GM19043 (cell line): ENCODE measurements at regions not wholly inside any gene's neighbourhood (a gene's known extent, or its start where the extent isn't known, plus 50 kb on each side); places are given as distances from the start of the nearest gene placed in this dataset.
A peak's percentile ranks its signal among the peaks of the same experiment; 100 is the strongest.
"Not testable (repeated sequence)": the region's sequence is repeated elsewhere in the genome, so short reads cannot be mapped to it uniquely, and the experiment has no call there.

Experiments used
- ATAC-seq: cut with Tn5 transposase; IDR thresholded peaks from one replicate; pipeline ENCODE4 v1.9.1; 2021; ENCODE audit warnings: low read depth; ENCODE audit not compliant: unreplicated experiment

- no peak for ATAC-seq
Measured at GRCh38 chr13:63472711-63473110, 2057.1 kb upstream of the PCDH20 start.

GRCh38 chr13:63463782-63464610, 2048.3 kb upstream of the PCDH20 start:
- peak; percentile 72 for ATAC-seq

GRCh38 chr13:63460462-63461090, 2044.9 kb upstream of the PCDH20 start:
- ATAC-seq = no peak

GRCh38 chr13:63457186-63457585, 2041.5 kb upstream of the PCDH20 start:
- ATAC-seq = no peak

- ATAC-seq = no peak
Measured at GRCh38 chr13:63455938-63456337, 2040.3 kb upstream of the PCDH20 start.

GRCh38 chr13:63449550-63449949, 2033.9 kb upstream of the PCDH20 start:
- no peak for ATAC-seq

- ATAC-seq = no peak
Measured at GRCh38 chr13:63448692-63449091, 2033.0 kb upstream of the PCDH20 start.

GRCh38 chr13:63446329-63446728, 2030.7 kb upstream of the PCDH20 start:
- no peak for ATAC-seq

- not testable (repeated sequence) for ATAC-seq
Measured at GRCh38 chr13:63444225-63444624, 2028.6 kb upstream of the PCDH20 start.

GRCh38 chr13:63438951-63439350, 2023.3 kb upstream of the PCDH20 start:
- ATAC-seq = no peak

- no peak for ATAC-seq
Measured at GRCh38 chr13:63436325-63436668, 2020.6 kb upstream of the PCDH20 start.

GRCh38 chr13:63435667-63436324, 2020.1 kb upstream of the PCDH20 start:
- no peak for ATAC-seq

GRCh38 chr13:63433546-63434150, 2018.0 kb upstream of the PCDH20 start:
- no peak for ATAC-seq

GRCh38 chr13:63427170-63427569, 2011.5 kb upstream of the PCDH20 start:
- ATAC-seq = no peak

GRCh38 chr13:63425131-63425530, 2009.5 kb upstream of the PCDH20 start:
- ATAC-seq = no peak

- ATAC-seq = no peak
Measured at GRCh38 chr13:63421123-63421522, 2005.5 kb upstream of the PCDH20 start.

GRCh38 chr13:63420685-63421084, 2005.0 kb upstream of the PCDH20 start:
- no peak for ATAC-seq

GRCh38 chr13:63414247-63414646, 1998.6 kb upstream of the PCDH20 start:
- ATAC-seq = no peak

GRCh38 chr13:63409791-63410351, 1994.2 kb upstream of the PCDH20 start:
- ATAC-seq = no peak

GRCh38 chr13:63408331-63409189, 1992.9 kb upstream of the PCDH20 start:
- no peak for ATAC-seq
